Body of pancreas (tissue), 4 donors: ENCODE measurements at regions not wholly inside any gene's neighbourhood (a gene's known extent, or its start where the extent isn't known, plus 50 kb on each side); places are given as distances from the start of the nearest gene placed in this dataset.

Experiments used
- POLR2A ChIP-seq, 3 donors: fragments of 450-650 bp; IDR thresholded peaks; one replicate each; pipeline ENCODE4 v1.6.1; 2016; ENCODE audit warnings: antibody characterized with exemption in 3 of 3, mild to moderate bottlenecking in 2 of 3
- TF ChIP-seq, protein P1 (sequence below), 7 experiments: fragments of 450-650 bp in 4 of 7; fragments of 200-600 bp in 3 of 7; sonication (generic) in 3 of 7; IDR thresholded peaks; one replicate each; pipeline ENCODE4 v1.5.1; 2016 to 2019; ENCODE audit warnings: antibody characterized with exemption in 7 of 7

DNA sequence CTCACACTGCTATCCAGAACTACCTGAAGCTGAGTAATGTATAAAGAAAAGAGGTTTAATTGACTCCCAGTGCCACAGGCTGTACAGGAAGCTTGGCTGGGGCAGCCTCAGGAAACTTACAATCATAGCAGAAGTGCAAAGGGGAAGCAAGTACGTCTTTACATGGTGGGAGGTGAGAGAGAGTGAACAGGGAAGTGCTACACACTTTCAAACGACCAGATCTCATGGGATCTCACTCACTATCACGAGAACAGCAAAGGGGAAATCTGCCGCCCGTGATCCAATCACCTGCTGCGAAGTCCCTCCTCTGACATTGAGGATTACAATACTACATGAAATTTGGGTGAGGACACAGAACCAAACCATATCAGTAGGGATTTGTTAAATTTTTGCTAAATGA is 150.4 kb upstream of the NXPH2 start:
- TF ChIP-seq POLR2A (IDR thresholded peaks at IDR 0.05), result no peak
- TF ChIP-seq, protein P1, sequence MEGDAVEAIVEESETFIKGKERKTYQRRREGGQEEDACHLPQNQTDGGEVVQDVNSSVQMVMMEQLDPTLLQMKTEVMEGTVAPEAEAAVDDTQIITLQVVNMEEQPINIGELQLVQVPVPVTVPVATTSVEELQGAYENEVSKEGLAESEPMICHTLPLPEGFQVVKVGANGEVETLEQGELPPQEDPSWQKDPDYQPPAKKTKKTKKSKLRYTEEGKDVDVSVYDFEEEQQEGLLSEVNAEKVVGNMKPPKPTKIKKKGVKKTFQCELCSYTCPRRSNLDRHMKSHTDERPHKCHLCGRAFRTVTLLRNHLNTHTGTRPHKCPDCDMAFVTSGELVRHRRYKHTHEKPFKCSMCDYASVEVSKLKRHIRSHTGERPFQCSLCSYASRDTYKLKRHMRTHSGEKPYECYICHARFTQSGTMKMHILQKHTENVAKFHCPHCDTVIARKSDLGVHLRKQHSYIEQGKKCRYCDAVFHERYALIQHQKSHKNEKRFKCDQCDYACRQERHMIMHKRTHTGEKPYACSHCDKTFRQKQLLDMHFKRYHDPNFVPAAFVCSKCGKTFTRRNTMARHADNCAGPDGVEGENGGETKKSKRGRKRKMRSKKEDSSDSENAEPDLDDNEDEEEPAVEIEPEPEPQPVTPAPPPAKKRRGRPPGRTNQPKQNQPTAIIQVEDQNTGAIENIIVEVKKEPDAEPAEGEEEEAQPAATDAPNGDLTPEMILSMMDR (IDR thresholded peaks at IDR 0.05), result no peak
